GM10248 (cell line): ENCODE measurements at regions not wholly inside any gene's neighbourhood (a gene's known extent, or its start where the extent isn't known, plus 50 kb on each side); places are given as distances from the start of the nearest gene placed in this dataset.
"Not testable (repeated sequence)": the region's sequence is repeated elsewhere in the genome, so short reads cannot be mapped to it uniquely, and the experiment has no call there.

Source experiments
- CTCF ChIA-PET: fragments of 300-600 bp; sonication (Branson Sonifier 250); formaldehyde crosslinking; extraction: SDS; loops from one replicate; lab custom pipeline; 2021; ENCODE audit warnings: antibody characterized with exemption; lab: Yijun Ruan, JAX
- POLR2A ChIA-PET: fragments of 350-650 bp; sonication (Branson Sonifier 250); formaldehyde crosslinking; extraction: SDS; loops from one replicate; lab custom pipeline; 2020; ENCODE audit warnings: antibody characterized with exemption; lab: Yijun Ruan, JAX
- DNase-seq: peaks from one replicate; pipeline ENCODE4 v3.0.0; 2012; ENCODE audit errors: extremely low spot score
- CTCF ChIP-seq: IDR thresholded peaks from 2 replicates; pipeline ENCODE4 v1.5.1; 2012; ENCODE audit warnings: mild to moderate bottlenecking, low read depth; ENCODE audit errors: extremely low read depth, missing control alignments, control extremely low read depth

GRCh38 chr6:10141746-10142443 is 273.0 kb downstream of the TFAP2A start:
- ChIA-PET POLR2A (no interaction called here), CTCF (interaction anchor here (1.0 kb wide), 2 partner anchors 11 to 19 kb away, joined by 3 read pairs; no protein-coding TSS in a partner anchor)
- DNase-seq: no peak
- no peak for TF ChIP-seq CTCF

GRCh38 chr6:10140824-10141223 is 274.1 kb downstream of the TFAP2A start:
- CTCF ChIA-PET: interaction anchor here (1.0 kb wide), 1 partner anchor 12 kb away, joined by 3 read pairs; no protein-coding TSS in a partner anchor
- no peak for DNase-seq
- POLR2A ChIA-PET: no interaction called here
- no peak for TF ChIP-seq CTCF

- DNase-seq: no peak
- TF ChIP-seq CTCF: no peak
- ChIA-PET CTCF (interaction anchor here (1.3 kb wide), 1 partner anchor 8 kb away, joined by 3 read pairs; no protein-coding TSS in a partner anchor), POLR2A (no interaction called here)
Observed at GRCh38 chr6:10140136-10140535, 274.7 kb downstream of the TFAP2A start.

- POLR2A ChIA-PET: no interaction called here
- TF ChIP-seq CTCF: no peak
- DNase-seq: no peak
- CTCF ChIA-PET: interaction anchor here (1.3 kb wide), 1 partner anchor 9 kb away, joined by 3 read pairs; no protein-coding TSS in a partner anchor
Observed at GRCh38 chr6:10138917-10139316, 276.0 kb downstream of the TFAP2A start.

- CTCF ChIA-PET: no interaction called here
Observed at GRCh38 chr6:10136636-10137035, 278.2 kb downstream of the TFAP2A start.

GRCh38 chr6:10134185-10134584 is 280.7 kb downstream of the TFAP2A start:
- POLR2A ChIA-PET, CTCF ChIA-PET, DNase-seq: not testable (repeated sequence)

More at GRCh38 chr6:10136636-10137035, 278.2 kb downstream of the TFAP2A start:
- no peak for DNase-seq
- no peak for TF ChIP-seq CTCF
- POLR2A ChIA-PET: no interaction called here

GRCh38 chr6:10128721-10129120 is 286.2 kb downstream of the TFAP2A start:
- no peak for TF ChIP-seq CTCF
- ChIA-PET CTCF (interaction anchor here (0.6 kb wide), 1 partner anchor 11 kb away, joined by 3 read pairs; no protein-coding TSS in a partner anchor), POLR2A (no interaction called here)
- DNase-seq: no peak
